ENCODE measurements at regions not wholly inside any gene's neighbourhood (a gene's known extent, or its start where the extent isn't known, plus 50 kb on each side); places are given as distances from the start of the nearest gene placed in this dataset.
A peak's percentile ranks its signal among the peaks of the same experiment; 100 is the strongest.

DNA sequence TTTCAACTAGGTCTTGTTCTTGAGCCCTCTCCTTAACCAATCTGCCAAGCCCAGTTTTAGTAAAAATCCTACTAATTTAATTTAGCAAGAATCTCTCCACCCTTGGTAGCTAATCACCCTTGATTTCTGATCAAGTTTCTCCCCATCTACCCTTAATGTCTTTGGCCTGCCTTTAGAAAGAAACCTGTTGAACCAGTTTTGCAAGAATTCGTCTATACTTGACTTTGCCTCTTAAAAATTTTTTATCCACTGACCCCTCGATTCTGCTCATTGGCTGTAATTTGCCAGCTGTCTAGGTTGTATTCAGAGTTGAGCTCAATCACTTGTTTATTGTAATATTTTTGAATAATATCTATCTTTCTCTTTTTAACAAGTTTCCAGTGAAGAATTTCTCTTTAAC is 1138.5 kb downstream of the CDH11 start:
- Histone ChIP-seq H2BK5ac (ENCODE audit: insufficient read length, low read length) (no peak overlapping the region), H3T11ph (ENCODE audit: low read length) (no peak overlapping the region), H3K56ac (ENCODE audit: insufficient read length, low read depth, low read length) (no peak overlapping the region), H3K9ac (ENCODE audit: extremely low read depth, insufficient read length, low read length) (no peak overlapping the region), H2AK5ac (ENCODE audit: insufficient read length, low read length) (no peak overlapping the region), H4K91ac (ENCODE audit: insufficient read length, low read depth, low read length) (no peak overlapping the region), H3K79me1 (ENCODE audit: insufficient read depth, low read depth, low read length, poor library complexity, severe bottlenecking) (no peaks in the 10 kb centered on the region), H4K8ac (replicated peaks; ENCODE audit: insufficient read length, low read depth, low read length) (no peak overlapping the region), H3K4me1 (ENCODE audit: insufficient read depth, low read length) (peaks cover 8% of the 10 kb centered on the region), H4K5ac (ENCODE audit: insufficient read length, low read depth, low read length) (no peak overlapping the region), H2BK120ac (ENCODE audit: low read depth, low read length, poor library complexity, severe bottlenecking) (no peak overlapping the region), H3K18ac (ENCODE audit: insufficient read length, low read depth, low read length) (no peak overlapping the region), H3K9me3 (ENCODE audit: control insufficient read depth, low read depth, low read length) (no peaks in the 10 kb centered on the region), H3K14ac (ENCODE audit: insufficient read depth, low read length) (no peak overlapping the region), H2AFZ (ENCODE audit: low read length) (no peak overlapping the region), H4K20me1 (ENCODE audit: control insufficient read depth, insufficient read depth, insufficient read length) (no peaks in the 10 kb centered on the region), H3K23me2 (ENCODE audit: insufficient read length, low read depth, low read length, poor library complexity, severe bottlenecking) (no peaks in the 10 kb centered on the region), H2BK20ac (ENCODE audit: low read depth, low read length, poor library complexity, severe bottlenecking) (no peak overlapping the region), H3K4ac (ENCODE audit: low read depth, low read length) (no peak overlapping the region), H2BK15ac (ENCODE audit: low read depth, low read length) (no peak overlapping the region), H3K23ac (ENCODE audit: insufficient read length, low read depth, low read length) (no peak overlapping the region), H3K4me2 (ENCODE audit: insufficient read depth, insufficient read length, low read length) (peak overlapping the region; percentile 8), H2BK12ac (ENCODE audit: insufficient read length, low read depth, low read length) (no peak overlapping the region), H3K79me2 (ENCODE audit: insufficient read depth, low read length) (no peaks in the 10 kb centered on the region), H3K27ac (ENCODE audit: insufficient read length, low read depth, low read length) (no peak overlapping the region), H3K27me3 (ENCODE audit: insufficient read depth, low read length) (no peaks in the 10 kb centered on the region)
- no peaks in the 10 kb centered on the region for H3K27me3 Mint-ChIP-seq (ENCODE audit: low read depth)
- TF ChIP-seq CTCF (conservative IDR thresholded peaks at IDR 0.05), result no peak
- peak overlapping the region; percentile 35 to 86 (median 72); a peak in 4 of 7 replicates for H3K27ac Mint-ChIP-seq
- no peak for DNase-seq
- peaks cover 38 to 47% of the 10 kb centered on the region in 2 experiments for H3K4me1 Mint-ChIP-seq
- peak overlapping the region in 1 of 2 experiments; percentile 62; a peak in 2 of 5 replicates for H3K4me3 Mint-ChIP-seq
- H3K9me3 Mint-ChIP-seq, result peaks cover 4 to 6% of the 10 kb centered on the region in 2 experiments; a peak in 2 of 5 replicates
- peaks cover 2 to 9% (median 4%) of the 10 kb centered on the region in 3 experiments; a peak in 4 of 7 replicates for H3K36me3 Mint-ChIP-seq (ENCODE audit: insufficient read depth in 1 of 3, low read depth in 3 of 3)
- no CpG with 5 or more reads among the region's 2 CpGs for WGBS (ENCODE audit: extremely low coverage, insufficient read length, low lambda C conversion rate)

All from H9 (cell line).